Activated T-helper 1 cell treated with anti-CD3 and anti-CD28 coated beads, Interleukin-12 subunit alpha, Interleukin-12 subunit beta, Interleukin-2, Interleukin-4 antibody, amounts not matched to agents 30 ng/mL and 10 ng/mL and 1 ng/mL, durations not matched to agents 14 hours and 24 hours and 36 hours (primary cell): ENCODE measurements at regions not wholly inside any gene's neighbourhood (a gene's known extent, or its start where the extent isn't known, plus 50 kb on each side); places are given as distances from the start of the nearest gene placed in this dataset.

Source experiments
- DNase-seq: peaks from one replicate; pipeline ENCODE4 v3.0.0; 2021; ENCODE audit warnings: low spot score
- H3K27ac Mint-ChIP-seq: one replicate; pipeline ENCODE4 v1.8.0; 2021; ENCODE audit warnings: mild to moderate bottlenecking, mixed read lengths
- H3K27me3 Mint-ChIP-seq: one replicate; pipeline ENCODE4 v1.8.0; 2022; ENCODE audit warnings: mild to moderate bottlenecking, moderate library complexity, mixed read lengths; ENCODE audit not compliant: insufficient read depth
- H3K36me3 Mint-ChIP-seq: one replicate; pipeline ENCODE4 v1.8.0; 2021; ENCODE audit warnings: low read depth, mixed read lengths
- H3K4me1 Mint-ChIP-seq: one replicate; pipeline ENCODE4 v1.8.0; 2021; ENCODE audit warnings: low read depth, mixed read lengths
- H3K4me3 Mint-ChIP-seq: one replicate; pipeline ENCODE4 v1.8.0; 2021; ENCODE audit warnings: mild to moderate bottlenecking, moderate library complexity, mixed read lengths
- H3K9me3 Mint-ChIP-seq: one replicate; pipeline ENCODE4 v1.8.0; 2021; ENCODE audit warnings: mixed read lengths
- intact Hi-C: fragments of 100-400 bp; cut with micrococcal nuclease; formaldehyde crosslinking; loops from one replicate; pipeline ENCODE4 v1.15.1; 2024

DNA sequence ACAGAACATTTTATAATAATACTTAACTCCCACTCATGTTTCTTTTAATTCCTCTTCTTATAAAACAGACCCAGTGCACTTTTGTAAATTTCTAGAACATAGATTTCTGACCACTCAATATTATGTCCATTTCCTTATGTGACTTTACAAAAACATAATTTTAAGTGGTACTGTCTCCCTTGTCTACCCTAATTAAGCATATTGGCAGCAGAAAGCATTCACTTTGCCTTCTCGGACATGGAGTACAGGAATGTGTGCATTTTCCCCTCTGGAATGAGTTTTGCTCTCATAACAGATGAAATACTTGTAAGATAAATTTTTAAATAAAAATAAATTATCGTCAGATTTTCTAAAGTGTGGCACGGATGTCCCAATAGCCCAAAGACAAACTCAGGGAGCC is 129.5 kb upstream of the MDM1 start:
- Mint-ChIP-seq H3K27me3 (no peaks in the 10 kb centered on the region), H3K4me1 (peaks cover 18% of the 10 kb centered on the region), H3K9me3 (no peaks in the 10 kb centered on the region), H3K27ac (no peak overlapping the region), H3K36me3 (no peaks in the 10 kb centered on the region), H3K4me3 (no peak overlapping the region)
- DNase-seq: no peak
- intact Hi-C loops: no loop called here

DNA sequence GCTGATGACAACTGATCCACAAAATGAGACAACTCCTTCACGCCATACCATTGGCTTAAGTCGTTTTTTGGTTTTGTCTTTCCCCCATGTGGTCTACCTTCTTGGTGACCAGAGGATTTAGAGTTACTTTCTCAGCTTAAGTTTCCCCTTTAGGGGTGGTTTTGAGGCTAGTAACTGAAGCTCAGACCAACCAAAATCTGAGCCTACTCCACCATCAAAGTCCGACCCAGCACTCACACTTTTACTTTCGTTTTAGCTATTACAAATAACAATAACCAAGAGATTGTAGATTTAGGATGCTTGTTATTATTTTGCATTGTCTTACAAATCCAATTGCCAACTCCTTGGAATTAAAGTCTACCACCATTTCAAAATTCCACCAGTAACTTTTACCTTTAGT is 130.6 kb upstream of the MDM1 start:
- Mint-ChIP-seq H3K27me3 (no peaks in the 10 kb centered on the region), H3K36me3 (no peaks in the 10 kb centered on the region), H3K4me1 (peaks cover 23% of the 10 kb centered on the region), H3K4me3 (peak overlapping the region; percentile 71), H3K9me3 (no peaks in the 10 kb centered on the region), H3K27ac (peak overlapping the region; percentile 85)
- intact Hi-C loops: loop anchor here (1.0 kb wide), 1 partner anchor 12 kb away; no protein-coding TSS in a partner anchor
- DNase-seq: no peak

DNA sequence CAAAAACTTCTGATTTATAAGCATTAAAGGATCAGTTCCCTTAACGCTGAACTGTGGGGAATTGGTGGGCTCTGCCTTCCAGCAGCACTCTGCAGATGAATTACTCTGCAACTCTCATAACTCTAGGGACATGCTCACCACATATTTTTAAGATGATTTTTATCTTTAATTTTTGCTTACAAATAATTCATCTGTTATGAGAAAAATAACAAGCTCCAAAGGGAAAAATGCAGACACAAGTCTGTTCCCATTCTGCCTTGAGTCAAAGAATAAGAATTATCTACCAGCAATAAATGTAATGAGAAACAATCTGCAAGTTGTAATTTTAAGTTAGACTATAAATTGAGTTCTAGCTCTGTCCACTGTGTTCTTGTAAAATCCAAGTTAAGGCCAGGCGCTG is 133.1 kb upstream of the MDM1 start:
- Mint-ChIP-seq H3K27ac (no peak overlapping the region), H3K27me3 (no peaks in the 10 kb centered on the region), H3K36me3 (peaks cover 3% of the 10 kb centered on the region), H3K4me3 (no peak overlapping the region), H3K9me3 (peaks cover 5% of the 10 kb centered on the region), H3K4me1 (peaks cover 29% of the 10 kb centered on the region)
- intact Hi-C loops: no loop called here
- DNase-seq: no peak

DNA sequence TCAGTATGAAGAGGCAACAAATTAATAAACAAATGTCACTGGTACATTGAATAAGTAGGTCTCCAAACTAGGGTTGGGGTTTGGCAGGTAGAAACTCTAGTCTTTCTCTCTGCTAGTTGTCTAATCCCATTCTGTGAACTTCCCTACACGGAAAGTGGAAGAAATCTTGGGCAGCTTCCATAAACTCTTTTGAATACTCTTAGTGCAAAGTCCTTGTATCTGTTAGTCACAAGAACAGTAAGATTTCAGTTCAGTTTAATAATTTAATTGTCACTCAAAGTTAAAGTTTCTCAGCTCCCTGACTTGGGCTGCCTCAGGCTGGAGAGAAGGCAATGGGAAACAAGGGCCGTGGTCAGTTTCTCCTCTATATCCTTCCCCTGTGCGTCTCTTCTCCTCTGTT is 135.4 kb upstream of the MDM1 start:
- no peaks in the 10 kb centered on the region for H3K27me3 Mint-ChIP-seq
- no peak overlapping the region for H3K4me3 Mint-ChIP-seq
- peaks cover 5% of the 10 kb centered on the region for H3K9me3 Mint-ChIP-seq
- intact Hi-C loops: no loop called here
- no peak for DNase-seq
- H3K36me3 Mint-ChIP-seq: peaks cover 3% of the 10 kb centered on the region
- peaks cover 28% of the 10 kb centered on the region for H3K4me1 Mint-ChIP-seq
- H3K27ac Mint-ChIP-seq: no peak overlapping the region

DNA sequence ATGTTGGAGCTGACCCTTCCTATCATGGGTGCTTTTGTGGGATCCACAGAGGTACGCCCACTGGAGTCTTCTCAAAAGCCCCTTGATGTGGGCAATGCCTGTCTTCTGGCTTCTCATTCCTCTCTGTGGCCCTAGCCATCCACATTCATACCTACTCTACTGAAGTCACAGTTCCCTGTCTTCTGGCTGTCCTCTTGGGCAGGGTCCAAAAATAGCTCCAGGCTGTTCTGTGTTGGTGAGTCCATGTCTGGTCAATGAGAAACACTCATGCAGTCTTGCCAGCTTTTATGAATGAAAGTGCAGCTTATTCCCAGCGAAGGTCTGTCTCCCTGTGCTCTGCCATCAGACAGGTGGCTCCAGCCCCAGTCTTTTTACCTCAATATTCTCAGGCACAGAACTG is 135.9 kb upstream of the MDM1 start:
- Mint-ChIP-seq H3K4me1 (peaks cover 23% of the 10 kb centered on the region), H3K27me3 (no peaks in the 10 kb centered on the region), H3K9me3 (peaks cover 5% of the 10 kb centered on the region), H3K27ac (no peak overlapping the region), H3K4me3 (no peak overlapping the region), H3K36me3 (peaks cover 3% of the 10 kb centered on the region)
- no peak for DNase-seq
- intact Hi-C loops: no loop called here

DNA sequence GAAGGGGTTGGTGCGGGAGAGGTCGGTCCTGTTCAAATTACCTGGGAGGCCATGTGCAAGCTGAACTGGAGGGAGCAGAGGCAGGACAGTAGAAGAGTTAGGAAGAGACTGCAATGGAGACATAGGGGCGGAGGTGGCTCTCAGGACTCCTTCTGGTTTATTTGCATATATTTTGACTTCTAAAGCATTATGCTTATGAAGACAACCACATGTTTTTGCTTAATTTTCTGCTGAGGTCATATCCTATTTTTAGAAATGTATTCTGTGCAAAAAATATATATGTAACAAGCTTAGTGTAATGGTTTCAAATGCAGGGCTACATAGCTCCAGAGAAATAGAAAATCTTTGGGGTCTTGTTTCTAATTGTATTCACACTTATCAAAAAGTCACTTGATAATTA is 137.0 kb upstream of the MDM1 start:
- Mint-ChIP-seq H3K27me3 (no peaks in the 10 kb centered on the region), H3K4me1 (peaks cover 16% of the 10 kb centered on the region), H3K4me3 (no peak overlapping the region), H3K27ac (no peak overlapping the region), H3K9me3 (peaks cover 5% of the 10 kb centered on the region), H3K36me3 (peaks cover 3% of the 10 kb centered on the region)
- no peak for DNase-seq
- intact Hi-C loops: no loop called here

DNA sequence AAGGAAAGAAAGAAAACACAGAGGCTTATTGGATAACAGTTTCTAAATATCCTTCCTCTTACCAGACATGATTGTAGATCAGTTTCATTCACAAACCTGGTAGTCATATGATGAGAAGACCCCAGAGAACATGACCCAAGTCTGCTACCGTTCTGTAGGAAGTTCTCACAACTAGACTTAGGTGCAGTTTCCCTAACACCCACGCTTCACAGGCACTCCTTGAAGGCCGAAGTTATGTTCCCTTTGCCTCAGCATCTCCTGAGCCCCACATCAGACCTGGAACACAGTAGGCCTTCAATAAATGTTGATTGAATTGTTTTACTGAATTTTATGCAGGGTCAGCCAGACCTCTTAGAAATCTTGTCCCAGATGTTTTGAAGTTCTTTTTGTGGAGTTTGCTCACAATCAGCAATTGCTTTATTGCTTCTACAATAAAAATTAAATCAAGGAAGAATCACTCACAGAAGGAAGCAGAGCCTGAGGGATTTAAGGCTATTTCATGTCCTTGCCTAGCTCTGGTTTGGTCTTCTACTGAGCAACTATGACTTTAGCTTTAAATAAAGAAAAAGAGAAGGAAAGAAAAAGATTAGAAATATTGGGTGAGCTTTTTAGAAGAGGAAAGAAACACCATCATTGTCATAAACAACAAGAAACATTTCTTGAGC is 138.6 kb upstream of the MDM1 start:
- no peak overlapping the region for H3K4me3 Mint-ChIP-seq
- H3K27ac Mint-ChIP-seq: no peak overlapping the region
- no peak for DNase-seq
- H3K9me3 Mint-ChIP-seq: peaks cover 5% of the 10 kb centered on the region
- H3K4me1 Mint-ChIP-seq: peaks cover 16% of the 10 kb centered on the region
- H3K36me3 Mint-ChIP-seq: peaks cover 3% of the 10 kb centered on the region
- H3K27me3 Mint-ChIP-seq: no peaks in the 10 kb centered on the region
- intact Hi-C loops: no loop called here

DNA sequence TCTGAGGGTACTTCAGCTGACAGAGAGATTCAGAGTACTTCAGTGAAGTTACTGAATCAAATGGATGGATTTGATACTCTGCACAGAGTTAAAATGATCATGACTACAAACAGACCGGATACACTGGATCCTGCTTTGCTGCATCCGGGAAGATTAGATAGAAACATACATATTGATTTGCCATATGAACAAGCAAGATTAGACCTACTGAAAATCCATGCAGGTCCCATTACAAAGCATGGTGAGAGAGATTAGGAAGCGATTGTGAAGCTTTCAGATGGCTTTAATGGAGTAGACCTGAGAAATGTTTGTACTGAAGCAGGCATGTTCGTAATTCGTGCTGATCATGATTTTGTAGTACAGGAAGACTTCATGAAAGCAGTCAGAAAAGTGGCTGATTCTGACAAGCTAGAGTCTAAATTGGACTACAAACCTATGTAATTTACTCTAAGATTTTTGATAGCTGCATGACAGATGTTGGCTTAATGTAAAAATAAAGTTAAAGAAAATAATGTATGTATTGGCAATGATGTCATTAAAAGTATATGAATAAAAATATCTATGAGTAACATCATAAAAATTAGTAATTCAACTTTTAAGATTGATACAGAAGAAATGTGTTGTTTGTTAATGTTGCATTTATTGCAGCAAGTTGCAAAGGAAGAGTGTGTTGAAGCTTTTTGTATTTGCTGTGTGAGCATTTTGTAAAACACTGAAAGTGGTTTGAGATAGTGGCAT is 136.1 kb upstream of the RAP1B start:
- Mint-ChIP-seq H3K27ac (no peak overlapping the region), H3K4me1 (peaks cover 34% of the 10 kb centered on the region), H3K27me3 (no peaks in the 10 kb centered on the region), H3K9me3 (peaks cover 9% of the 10 kb centered on the region), H3K36me3 (peaks cover 5% of the 10 kb centered on the region), H3K4me3 (no peak overlapping the region)
- intact Hi-C loops: no loop called here
- DNase-seq: no peak

DNA sequence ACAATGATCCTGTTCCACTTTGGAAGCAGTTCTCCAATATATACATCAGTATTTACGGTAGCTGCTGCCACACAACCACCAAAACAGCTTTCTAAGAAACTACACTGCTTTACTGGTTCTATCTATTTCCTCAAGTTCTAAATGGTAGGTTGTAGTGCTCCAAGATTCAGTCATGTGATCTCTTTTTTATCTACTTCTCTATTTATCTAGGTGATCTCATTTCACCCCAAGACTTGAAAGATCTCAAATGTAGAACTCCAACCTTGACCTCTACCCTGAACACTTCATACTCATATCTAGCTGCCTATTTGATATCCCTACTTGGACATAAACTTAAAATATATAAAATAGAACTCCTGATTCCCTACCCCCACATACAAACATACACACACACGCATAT is 133.9 kb upstream of the RAP1B start:
- Mint-ChIP-seq H3K36me3 (peaks cover 10% of the 10 kb centered on the region), H3K4me1 (peaks cover 49% of the 10 kb centered on the region), H3K27me3 (no peaks in the 10 kb centered on the region), H3K4me3 (no peak overlapping the region), H3K27ac (no peak overlapping the region), H3K9me3 (peaks cover 19% of the 10 kb centered on the region)
- intact Hi-C loops: no loop called here
- DNase-seq: no peak

DNA sequence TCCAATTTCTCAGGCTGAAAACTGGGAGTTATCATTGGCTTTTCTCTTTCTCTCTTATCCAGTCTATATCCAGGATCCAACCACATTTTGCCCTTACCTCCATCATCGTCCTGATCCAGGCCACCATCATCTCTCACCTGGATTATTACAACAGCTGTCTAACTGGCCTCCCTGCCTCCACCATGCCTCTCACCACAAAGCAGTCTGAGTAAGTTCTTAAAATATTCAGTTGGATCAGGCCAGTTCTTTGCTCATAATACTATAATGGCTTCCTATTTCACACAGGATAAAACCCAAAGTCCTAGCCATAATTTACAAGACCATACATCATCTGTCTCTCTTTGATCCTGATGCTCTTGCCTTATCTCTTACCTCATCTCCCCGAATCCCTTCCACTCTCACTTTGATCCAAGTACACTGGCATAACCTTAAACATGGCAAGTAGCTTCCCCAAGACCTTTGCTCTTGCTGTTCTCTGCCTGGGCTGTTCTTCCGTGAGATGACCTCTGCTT is 133.4 kb upstream of the RAP1B start:
- Mint-ChIP-seq H3K4me3 (no peak overlapping the region), H3K36me3 (peaks cover 10% of the 10 kb centered on the region), H3K4me1 (peaks cover 55% of the 10 kb centered on the region), H3K27ac (no peak overlapping the region), H3K9me3 (peaks cover 19% of the 10 kb centered on the region), H3K27me3 (no peaks in the 10 kb centered on the region)
- DNase-seq: no peak
- intact Hi-C loops: no loop called here

DNA sequence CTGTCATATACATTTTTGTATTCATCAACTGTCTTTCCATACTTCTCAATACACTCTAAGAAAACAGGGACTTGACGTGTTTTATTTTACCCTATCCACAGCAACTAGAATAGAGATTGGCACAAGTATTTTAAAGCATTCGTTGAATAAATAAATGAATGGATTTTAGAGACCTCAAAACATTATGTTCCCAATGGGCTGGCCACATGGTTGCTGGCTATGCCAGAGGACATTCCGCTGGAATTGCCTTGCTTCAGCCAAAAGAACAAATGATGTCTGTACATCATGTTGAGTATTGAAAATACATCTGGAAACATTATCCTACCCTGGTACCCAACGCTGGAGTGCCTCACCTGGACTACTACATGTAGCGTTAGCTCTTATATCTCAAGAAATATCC is 132.8 kb upstream of the RAP1B start:
- intact Hi-C loops: no loop called here
- H3K27ac Mint-ChIP-seq: no peak overlapping the region
- H3K27me3 Mint-ChIP-seq: no peaks in the 10 kb centered on the region
- no peak for DNase-seq
- peaks cover 19% of the 10 kb centered on the region for H3K9me3 Mint-ChIP-seq
- H3K4me1 Mint-ChIP-seq: peaks cover 60% of the 10 kb centered on the region
- peaks cover 11% of the 10 kb centered on the region for H3K36me3 Mint-ChIP-seq
- no peak overlapping the region for H3K4me3 Mint-ChIP-seq

DNA sequence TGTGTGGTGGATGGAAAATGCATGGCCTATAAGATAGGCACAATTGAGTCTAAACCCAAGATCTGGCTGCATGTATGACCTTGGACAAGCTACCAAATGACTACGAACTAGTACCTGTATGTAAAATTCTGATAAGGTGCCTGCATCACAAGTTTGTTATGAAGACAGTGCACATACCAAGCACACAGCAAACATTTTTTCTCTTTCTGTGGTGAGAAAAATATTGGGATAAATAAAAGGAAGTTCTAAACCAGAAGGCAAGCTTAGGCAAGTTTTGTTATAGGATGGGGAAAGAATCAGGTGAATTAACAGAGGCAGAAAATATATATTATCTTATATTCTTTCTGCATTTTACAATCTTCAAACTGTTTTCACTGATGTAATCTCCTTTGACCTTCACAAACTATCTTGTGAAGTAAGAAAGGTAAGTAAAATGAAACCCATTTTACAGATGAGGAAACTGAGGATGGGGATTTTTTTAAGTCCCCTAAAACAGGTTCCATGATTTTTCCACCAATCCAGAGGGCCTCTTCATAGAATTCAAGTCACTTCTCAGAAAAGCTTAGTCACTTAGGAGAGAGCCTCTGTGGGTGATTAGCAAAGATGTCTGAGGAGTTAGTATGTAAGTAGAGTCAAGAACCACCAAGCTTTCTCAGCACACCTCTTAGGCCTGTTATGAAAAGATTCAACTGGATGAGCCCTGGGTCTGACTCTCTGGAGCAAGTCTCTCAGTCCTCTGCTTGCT is 132.0 kb upstream of the RAP1B start:
- Mint-ChIP-seq H3K4me3 (no peak overlapping the region), H3K36me3 (peaks cover 13% of the 10 kb centered on the region), H3K27me3 (no peaks in the 10 kb centered on the region), H3K4me1 (peaks cover 68% of the 10 kb centered on the region), H3K9me3 (peaks cover 19% of the 10 kb centered on the region), H3K27ac (no peak overlapping the region)
- intact Hi-C loops: no loop called here
- no peak for DNase-seq
